Embryonic facial prominence (tissue), 1 donor: ENCODE measurements at regions not wholly inside any gene's neighbourhood (a gene's known extent, or its start where the extent isn't known, plus 50 kb on each side); places are given as distances from the start of the nearest gene placed in this dataset.

ENCODE experiments used
- DNase-seq: peaks from one replicate; pipeline ENCODE4 v3.0.0-alpha.2; 2016; ENCODE audit errors: extremely low spot score

GRCh38 chr1:106548726-106549125 lies 507.7 kb upstream of the PRMT6 start:
- DNase-seq: no peak

- DNase-seq: no peak
Observed at GRCh38 chr1:106554294-106554693, 502.2 kb upstream of the PRMT6 start.

- no peak for DNase-seq
Observed at GRCh38 chr1:106555571-106555970, 500.9 kb upstream of the PRMT6 start.

GRCh38 chr1:106564192-106564591 lies 492.3 kb upstream of the PRMT6 start:
- DNase-seq: no peak

GRCh38 chr1:106568201-106568974 lies 488.1 kb upstream of the PRMT6 start:
- DNase-seq: no peak

GRCh38 chr1:106571109-106571508 lies 485.4 kb upstream of the PRMT6 start:
- DNase-seq: no peak

GRCh38 chr1:106584107-106584506 lies 472.4 kb upstream of the PRMT6 start:
- no peak for DNase-seq

GRCh38 chr1:106584676-106585075 lies 471.8 kb upstream of the PRMT6 start:
- no peak for DNase-seq

- DNase-seq: no peak
Observed at GRCh38 chr1:106600626-106601025, 455.8 kb upstream of the PRMT6 start.

GRCh38 chr1:106603616-106604015 lies 452.9 kb upstream of the PRMT6 start:
- DNase-seq: no peak

GRCh38 chr1:106608841-106609240 lies 447.6 kb upstream of the PRMT6 start:
- DNase-seq: no peak

- DNase-seq: no peak
Observed at GRCh38 chr1:106613068-106613467, 443.4 kb upstream of the PRMT6 start.

GRCh38 chr1:106613861-106614260 lies 442.6 kb upstream of the PRMT6 start:
- no peak for DNase-seq

GRCh38 chr1:106615473-106615872 lies 441.0 kb upstream of the PRMT6 start:
- no peak for DNase-seq

GRCh38 chr1:106619080-106619826 lies 437.2 kb upstream of the PRMT6 start:
- DNase-seq: no peak

- DNase-seq: no peak
Observed at GRCh38 chr1:106619827-106620134, 436.7 kb upstream of the PRMT6 start.

GRCh38 chr1:106620521-106620954 lies 435.9 kb upstream of the PRMT6 start:
- DNase-seq: no peak

- DNase-seq: no peak
Observed at GRCh38 chr1:106621853-106622252, 434.6 kb upstream of the PRMT6 start.

GRCh38 chr1:106637566-106637965 lies 418.9 kb upstream of the PRMT6 start:
- DNase-seq: no peak

- no peak for DNase-seq
Observed at GRCh38 chr1:106646261-106646784, 410.2 kb upstream of the PRMT6 start.

GRCh38 chr1:106646816-106647215 lies 409.7 kb upstream of the PRMT6 start:
- no peak for DNase-seq

GRCh38 chr1:106651028-106651762 lies 405.3 kb upstream of the PRMT6 start:
- DNase-seq: no peak
